D721Med (cell line): ENCODE measurements at regions not wholly inside any gene's neighbourhood (a gene's known extent, or its start where the extent isn't known, plus 50 kb on each side); places are given as distances from the start of the nearest gene placed in this dataset.

Experiments used
- DNase-seq: peaks from one replicate; pipeline ENCODE4 v3.0.0; 2011; ENCODE audit warnings: low spot score; ENCODE audit not compliant: insufficient read length
- FAIRE-seq: peaks from 2 replicates; lab custom pipeline; 2011; peaks lifted over from hg19 to GRCh38; lab: Jason Lieb, UNC
- TF ChIP-seq, protein P1 (sequence below): IDR thresholded peaks from 2 replicates; pipeline ENCODE4 v1.5.1; 2012; ENCODE audit warnings: mild to moderate bottlenecking, control low read depth; ENCODE audit not compliant: insufficient read depth; ENCODE audit errors: missing control alignments

DNA sequence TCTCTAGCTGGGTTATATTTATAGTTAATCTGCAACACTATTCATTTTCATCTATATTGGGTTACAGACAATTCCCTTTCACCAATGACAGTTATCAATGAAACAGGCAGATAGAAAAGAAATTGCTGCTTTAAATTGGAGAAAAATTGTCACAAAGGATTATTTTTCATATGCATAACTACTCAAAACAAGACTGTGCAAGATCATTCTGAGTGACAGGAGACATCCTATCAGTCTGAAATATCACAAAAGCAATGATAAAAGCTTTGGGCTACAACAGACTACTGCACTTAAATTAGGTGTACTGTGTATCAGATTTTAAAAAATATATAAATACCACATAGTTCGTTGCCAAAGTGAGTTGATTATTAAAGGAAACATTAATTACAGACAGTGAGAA lies 722.6 kb downstream of the ARAP2 start:
- FAIRE-seq, result no peak

GRCh38 chr4:35525192-35525978 lies 718.9 kb downstream of the ARAP2 start:
- TF ChIP-seq, protein P1, sequence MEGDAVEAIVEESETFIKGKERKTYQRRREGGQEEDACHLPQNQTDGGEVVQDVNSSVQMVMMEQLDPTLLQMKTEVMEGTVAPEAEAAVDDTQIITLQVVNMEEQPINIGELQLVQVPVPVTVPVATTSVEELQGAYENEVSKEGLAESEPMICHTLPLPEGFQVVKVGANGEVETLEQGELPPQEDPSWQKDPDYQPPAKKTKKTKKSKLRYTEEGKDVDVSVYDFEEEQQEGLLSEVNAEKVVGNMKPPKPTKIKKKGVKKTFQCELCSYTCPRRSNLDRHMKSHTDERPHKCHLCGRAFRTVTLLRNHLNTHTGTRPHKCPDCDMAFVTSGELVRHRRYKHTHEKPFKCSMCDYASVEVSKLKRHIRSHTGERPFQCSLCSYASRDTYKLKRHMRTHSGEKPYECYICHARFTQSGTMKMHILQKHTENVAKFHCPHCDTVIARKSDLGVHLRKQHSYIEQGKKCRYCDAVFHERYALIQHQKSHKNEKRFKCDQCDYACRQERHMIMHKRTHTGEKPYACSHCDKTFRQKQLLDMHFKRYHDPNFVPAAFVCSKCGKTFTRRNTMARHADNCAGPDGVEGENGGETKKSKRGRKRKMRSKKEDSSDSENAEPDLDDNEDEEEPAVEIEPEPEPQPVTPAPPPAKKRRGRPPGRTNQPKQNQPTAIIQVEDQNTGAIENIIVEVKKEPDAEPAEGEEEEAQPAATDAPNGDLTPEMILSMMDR, result no peak
- DNase-seq (no peak), FAIRE-seq (no peak)

More for the DNA sequence above, 722.6 kb downstream of the ARAP2 start:
- TF ChIP-seq, protein P1, result no peak
- DNase-seq, result no peak

- FAIRE-seq, result no peak
- TF ChIP-seq, protein P1, result no peak
- no peak for DNase-seq
These were observed 717.9 kb downstream of the ARAP2 start for GRCh38 chr4:35526456-35526855.

DNA sequence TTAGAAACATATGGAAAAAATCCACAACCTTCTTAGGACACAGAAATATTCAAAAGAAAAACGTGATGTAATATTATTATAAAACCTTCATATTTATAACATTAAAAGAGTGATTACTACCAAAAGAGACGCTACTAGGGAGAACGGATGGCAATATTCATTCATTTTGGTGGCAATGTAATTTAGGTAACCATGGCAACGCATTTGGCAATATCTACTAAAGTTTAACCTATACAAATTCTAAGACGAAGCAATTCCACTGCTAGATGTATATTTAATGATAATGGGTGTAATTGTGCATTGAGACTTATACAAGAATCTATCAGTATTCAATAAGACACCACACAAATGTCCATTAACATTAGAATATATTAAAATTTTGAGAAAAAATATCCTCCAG lies 709.4 kb downstream of the ARAP2 start:
- DNase-seq (no peak), FAIRE-seq (no peak)
- TF ChIP-seq, protein P1, result no peak

GRCh38 chr4:35538807-35539206 lies 705.5 kb downstream of the ARAP2 start:
- DNase-seq (no peak), FAIRE-seq (no peak)
- TF ChIP-seq, protein P1, result no peak

DNA sequence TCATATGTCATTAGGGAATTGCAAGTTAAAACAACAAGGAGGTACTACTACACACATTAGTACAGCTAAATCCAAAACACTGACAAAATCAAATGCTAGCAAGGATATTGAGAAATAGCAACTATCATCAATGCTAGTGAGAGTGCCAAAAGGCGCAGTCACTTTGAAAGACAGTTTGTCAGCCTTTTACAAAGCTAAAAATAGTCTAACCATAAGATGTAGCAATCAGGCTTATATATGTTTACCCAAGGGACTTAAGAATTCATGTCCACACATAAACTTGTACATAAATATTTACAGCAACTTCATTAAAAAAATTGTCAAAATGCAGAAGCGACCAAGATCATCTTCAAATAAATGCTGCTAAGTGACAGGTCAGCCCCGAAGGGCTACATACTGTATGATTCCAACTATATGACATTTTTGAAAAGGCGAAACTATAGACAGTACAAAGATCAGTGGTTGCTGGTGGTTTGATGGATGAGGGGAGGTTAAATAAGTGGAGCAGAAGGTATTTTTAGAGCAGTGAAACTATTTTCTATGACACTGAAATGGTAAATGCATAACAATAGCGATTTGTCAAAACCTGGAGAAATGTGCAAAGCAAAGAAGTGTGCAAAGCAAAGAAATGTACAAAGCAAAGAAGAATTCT lies 704.8 kb downstream of the ARAP2 start:
- TF ChIP-seq, protein P1, result no peak
- no peak for DNase-seq
- no peak for FAIRE-seq
